HEK293 (cell line): ENCODE measurements at regions not wholly inside any gene's neighbourhood (a gene's known extent, or its start where the extent isn't known, plus 50 kb on each side); places are given as distances from the start of the nearest gene placed in this dataset.

Experiments used
- CTCF ChIA-PET: fragments of 350-600 bp; formaldehyde crosslinking; extraction: SDS; loops from one replicate; lab custom pipeline; 2021; ENCODE audit warnings: antibody characterized with exemption; lab: Yijun Ruan, JAX
- POLR2A ChIA-PET: fragments of 300-600 bp; formaldehyde crosslinking; extraction: SDS; loops from one replicate; lab custom pipeline; 2020; ENCODE audit warnings: antibody characterized with exemption, inconsistent platforms; lab: Yijun Ruan, JAX
- H3K27ac ChIP-seq: fragments of 200-500 bp; sonication (Bioruptor generic); 2 replicates; pipeline ENCODE4 v1.5.1; 2014; ENCODE audit warnings: low read depth, low read length, control low read depth, inconsistent platforms; ENCODE audit errors: extremely low read depth
- H3K36me3 ChIP-seq, 2 experiments: fragments of 200-500 bp in 1 of 2; sonication (Bioruptor generic) in 1 of 2; 1 replicate in 1 of 2; 2 replicates in 1 of 2; pipeline ENCODE4 v1.5.1; 2014 to 2017; ENCODE audit warnings: inconsistent platforms in 2 of 2, low read length in 2 of 2; ENCODE audit not compliant: control insufficient read depth in 2 of 2, insufficient read depth in 1 of 2
- H3K4me1 ChIP-seq: fragments of 200-500 bp; sonication (Bioruptor generic); 2 replicates; pipeline ENCODE4 v1.5.1; 2014; ENCODE audit warnings: mild to moderate bottlenecking, low read length, inconsistent platforms; ENCODE audit not compliant: control insufficient read depth, insufficient read depth
- H3K4me3 ChIP-seq: 2 replicates; pipeline ENCODE4 v1.5.1; 2011; ENCODE audit warnings: low read depth, mild to moderate bottlenecking, control low read depth, low read length, moderate library complexity
- H3K9me3 ChIP-seq: fragments of 200-500 bp; sonication (Bioruptor generic); 2 replicates; pipeline ENCODE4 v1.5.1; 2014; ENCODE audit warnings: low read depth, low read length, inconsistent platforms; ENCODE audit not compliant: control insufficient read depth, insufficient read depth
- KLF1 ChIP-seq: fragments of 450-650 bp; formaldehyde crosslinking; IDR thresholded peaks from 2 replicates; pipeline ENCODE4 v1.5.1; 2016; ENCODE audit warnings: missing biosample characterization, missing genetic modification characterization
- MZF1 ChIP-seq: fragments of 450-650 bp; formaldehyde crosslinking; IDR thresholded peaks from 2 replicates; pipeline ENCODE4 v1.5.1; 2017; ENCODE audit warnings: missing biosample characterization, missing genetic modification characterization, borderline replicate concordance
- TCF7L2 ChIP-seq: IDR thresholded peaks from 2 replicates; pipeline ENCODE4 v1.6.1; 2011; ENCODE audit warnings: low read depth, mild to moderate bottlenecking, inconsistent platforms, low read length, moderate library complexity, borderline replicate concordance
- ZNF112 ChIP-seq: fragments of 450-650 bp; formaldehyde crosslinking; IDR thresholded peaks from 2 replicates; pipeline ENCODE4 v1.5.0; 2017; ENCODE audit warnings: missing biosample characterization, missing genetic modification characterization
- ZNF132 ChIP-seq: fragments of 450-650 bp; formaldehyde crosslinking; IDR thresholded peaks from 2 replicates; pipeline ENCODE4 v1.5.1; 2017; ENCODE audit warnings: missing biosample characterization, missing genetic modification characterization, borderline replicate concordance
- ZNF140 ChIP-seq: fragments of 450-650 bp; formaldehyde crosslinking; IDR thresholded peaks from 2 replicates; pipeline ENCODE4 v1.5.1; 2016; ENCODE audit warnings: missing biosample characterization, missing genetic modification characterization
- ZNF157 ChIP-seq: fragments of 450-650 bp; formaldehyde crosslinking; IDR thresholded peaks from 2 replicates; pipeline ENCODE4 v1.5.1; 2016; ENCODE audit warnings: missing biosample characterization, missing genetic modification characterization
- ZNF169 ChIP-seq: fragments of 450-650 bp; formaldehyde crosslinking; IDR thresholded peaks from 2 replicates; pipeline ENCODE4 v1.5.1; 2016; ENCODE audit warnings: missing biosample characterization, missing genetic modification characterization
- ZNF311 ChIP-seq: fragments of 450-650 bp; formaldehyde crosslinking; IDR thresholded peaks from 2 replicates; pipeline ENCODE4 v1.5.1; 2017; ENCODE audit warnings: missing biosample characterization, missing genetic modification characterization, borderline replicate concordance
- ZNF416 ChIP-seq: fragments of 450-650 bp; formaldehyde crosslinking; IDR thresholded peaks from 2 replicates; pipeline ENCODE4 v1.5.1; 2016; ENCODE audit warnings: missing biosample characterization, missing genetic modification characterization
- ZNF426 ChIP-seq: fragments of 450-650 bp; formaldehyde crosslinking; IDR thresholded peaks from 2 replicates; pipeline ENCODE4 v1.5.1; 2017; ENCODE audit warnings: missing biosample characterization, missing genetic modification characterization, mild to moderate bottlenecking, inconsistent platforms, moderate library complexity
- ZNF521 ChIP-seq: fragments of 450-650 bp; formaldehyde crosslinking; IDR thresholded peaks from 2 replicates; pipeline ENCODE4 v1.5.1; 2017; ENCODE audit warnings: missing biosample characterization, mild to moderate bottlenecking, missing genetic modification characterization
- ZNF530 ChIP-seq: fragments of 450-650 bp; formaldehyde crosslinking; IDR thresholded peaks from 2 replicates; pipeline ENCODE4 v1.5.1; 2016; ENCODE audit warnings: low read depth, missing biosample characterization, missing genetic modification characterization
- ZNF585B ChIP-seq: fragments of 450-650 bp; formaldehyde crosslinking; IDR thresholded peaks from 2 replicates; pipeline ENCODE4 v1.5.1; 2016; ENCODE audit warnings: missing biosample characterization, missing genetic modification characterization
- ZNF629 ChIP-seq: fragments of 450-650 bp; formaldehyde crosslinking; IDR thresholded peaks from 2 replicates; pipeline ENCODE4 v1.5.1; 2017; ENCODE audit warnings: missing biosample characterization, missing genetic modification characterization
- ZNF776 ChIP-seq: fragments of 450-650 bp; formaldehyde crosslinking; IDR thresholded peaks from 2 replicates; pipeline ENCODE4 v1.5.0; 2017; ENCODE audit warnings: missing biosample characterization, missing genetic modification characterization, borderline replicate concordance
- TF ChIP-seq, protein P1 (sequence below): fragments of 450-650 bp; formaldehyde crosslinking; IDR thresholded peaks from 2 replicates; pipeline ENCODE4 v1.5.1; 2017; ENCODE audit warnings: missing biosample characterization, missing genetic modification characterization
- TF ChIP-seq, protein P2 (sequence below): sonication (generic); formaldehyde crosslinking; IDR thresholded peaks from 2 replicates; pipeline ENCODE4 v1.8.1; 2022; ENCODE audit warnings: mild to moderate bottlenecking, moderate library complexity, missing genetic modification reagents

DNA sequence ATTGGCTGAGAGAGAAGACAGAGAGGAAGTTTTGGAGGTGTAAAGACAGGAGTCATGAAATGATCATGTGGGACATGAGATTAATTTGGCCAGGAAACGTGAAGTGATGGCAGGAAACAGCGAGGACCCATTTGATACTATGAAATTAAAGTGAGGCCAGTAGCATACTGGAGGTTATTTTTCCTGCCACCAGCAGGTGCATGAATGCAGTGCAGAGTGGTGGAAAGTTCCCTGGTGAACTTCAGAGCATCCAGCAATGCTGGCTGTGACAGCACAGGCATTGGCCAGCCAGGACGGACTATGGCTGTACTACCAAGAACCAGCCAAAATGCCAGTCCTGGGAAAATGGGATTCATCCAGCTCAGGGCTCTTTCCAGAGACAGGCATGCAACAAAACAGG is 152.2 kb downstream of the SYK start (continued):
- no peak for TF ChIP-seq ZNF776 (tag by site-specific recombination)
- TF ChIP-seq, all 188 proteins: peak for 0

DNA sequence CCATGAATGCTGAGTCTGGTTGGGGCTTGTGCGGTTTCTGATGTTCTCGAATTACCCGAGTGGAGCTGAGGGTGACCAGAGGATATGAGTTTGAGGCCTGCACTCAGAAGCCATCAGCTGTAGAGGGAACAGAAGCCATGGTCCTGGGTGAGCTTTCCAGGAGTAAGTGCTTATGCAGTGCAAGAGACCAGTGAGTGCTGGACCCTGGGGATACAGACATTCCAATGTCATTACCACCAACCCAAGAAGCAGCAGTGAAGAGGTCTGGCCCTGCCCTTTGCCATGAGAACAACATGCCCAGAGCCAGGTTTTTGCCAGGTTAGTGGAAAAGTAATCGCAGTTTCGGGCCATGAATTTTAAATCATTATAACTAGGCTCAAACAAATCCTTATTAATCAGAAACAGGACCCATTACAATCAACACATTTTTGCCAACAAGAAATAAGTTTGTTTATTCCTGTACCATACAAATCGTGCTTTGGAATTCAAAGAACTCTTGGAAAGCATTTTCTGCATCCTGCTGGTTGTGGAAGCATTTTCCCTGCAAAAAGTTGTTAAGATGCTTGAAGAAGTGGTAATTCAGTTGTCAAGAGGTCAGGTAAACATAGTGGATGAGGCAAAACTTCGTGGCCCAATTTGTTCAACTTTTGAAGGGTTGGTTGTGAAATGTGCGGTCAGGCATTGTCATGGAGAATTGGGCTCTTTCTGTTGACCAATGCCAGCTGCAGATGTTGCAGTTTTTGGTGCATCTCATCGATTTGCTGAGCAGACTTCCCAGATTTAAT is 154.6 kb downstream of the SYK start:
- POLR2A ChIA-PET, result no interaction called here
- CTCF ChIA-PET, result interaction anchor here (0.8 kb wide), 1 partner anchor 22 kb away, joined by 5 read pairs; no protein-coding TSS in a partner anchor
- no peak overlapping the region for H3K27ac ChIP-seq
- no peaks in the 10 kb centered on the region for H3K4me1 ChIP-seq
- no peak for TF ChIP-seq ZNF416 (tag by site-specific recombination)
- no peak for TF ChIP-seq ZNF585B (tag by site-specific recombination)
- TF ChIP-seq ZNF169 (tag by site-specific recombination), result no peak
- TF ChIP-seq TCF7L2, result no peak
- TF ChIP-seq ZNF132 (tag by site-specific recombination), result no peak
- TF ChIP-seq ZNF112 (tag by site-specific recombination), result no peak
- no peak for TF ChIP-seq ZNF140 (tag by site-specific recombination)
- TF ChIP-seq, protein P1, sequence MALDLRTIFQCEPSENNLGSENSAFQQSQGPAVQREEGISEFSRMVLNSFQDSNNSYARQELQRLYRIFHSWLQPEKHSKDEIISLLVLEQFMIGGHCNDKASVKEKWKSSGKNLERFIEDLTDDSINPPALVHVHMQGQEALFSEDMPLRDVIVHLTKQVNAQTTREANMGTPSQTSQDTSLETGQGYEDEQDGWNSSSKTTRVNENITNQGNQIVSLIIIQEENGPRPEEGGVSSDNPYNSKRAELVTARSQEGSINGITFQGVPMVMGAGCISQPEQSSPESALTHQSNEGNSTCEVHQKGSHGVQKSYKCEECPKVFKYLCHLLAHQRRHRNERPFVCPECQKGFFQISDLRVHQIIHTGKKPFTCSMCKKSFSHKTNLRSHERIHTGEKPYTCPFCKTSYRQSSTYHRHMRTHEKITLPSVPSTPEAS, result no peak
- H3K9me3 ChIP-seq, result no peaks in the 10 kb centered on the region
- H3K4me3 ChIP-seq, result no peak overlapping the region
- no peaks in the 10 kb centered on the region for H3K36me3 ChIP-seq

DNA sequence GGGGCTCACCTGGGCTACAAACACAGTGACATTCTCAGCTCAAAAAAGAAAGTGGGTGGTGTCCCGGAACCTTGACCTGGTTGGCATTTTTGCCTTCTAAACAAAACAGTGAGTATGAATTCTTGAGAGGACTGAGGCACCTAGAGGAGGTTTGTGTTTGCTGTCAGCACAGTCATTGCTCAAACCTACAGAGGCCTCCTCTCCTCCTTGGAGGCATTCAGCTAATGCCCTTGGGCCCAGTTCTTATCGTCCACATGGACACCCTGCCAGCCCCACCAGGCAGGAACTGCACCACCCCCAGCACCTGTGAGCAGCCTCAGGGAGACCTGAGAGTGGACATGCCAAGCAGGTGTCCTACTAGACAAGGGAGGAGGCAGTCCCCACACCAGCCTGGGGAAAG is 156.7 kb downstream of the SYK start:
- Histone ChIP-seq H3K4me3 (no peak overlapping the region), H3K27ac (no peak overlapping the region), H3K36me3 (no peaks in the 10 kb centered on the region), H3K4me1 (no peaks in the 10 kb centered on the region), H3K9me3 (no peaks in the 10 kb centered on the region)
- TF ChIP-seq ZNF157 (tag by site-specific recombination) (no peak), MZF1 (tag by site-specific recombination) (no peak), ZNF311 (tag by site-specific recombination) (no peak)
- POLR2A ChIA-PET, result no interaction called here
- CTCF ChIA-PET, result interaction anchor here (1.0 kb wide), 1 partner anchor 33 kb away, joined by 5 read pairs; no protein-coding TSS in a partner anchor

DNA sequence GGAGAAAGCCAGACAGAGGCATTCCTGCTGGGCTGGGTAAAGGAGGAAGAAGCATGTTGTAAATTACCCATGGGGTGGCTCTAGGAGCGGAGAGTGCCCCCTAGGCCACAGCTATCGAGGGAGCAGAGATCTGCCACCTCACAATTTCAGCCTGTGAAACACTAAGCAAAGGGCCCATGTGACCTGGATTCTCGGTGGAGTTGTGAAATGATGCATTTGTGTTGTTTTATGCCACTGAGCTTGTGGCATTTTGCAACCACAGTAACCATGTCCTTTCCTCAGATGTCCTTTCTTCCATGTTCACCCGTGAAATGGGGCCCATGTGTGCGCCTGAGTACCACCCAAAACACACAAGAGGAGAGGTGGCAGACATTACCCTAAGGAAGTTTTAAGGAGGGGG is 159.3 kb downstream of the SYK start:
- Histone ChIP-seq H3K27ac (no peak overlapping the region), H3K9me3 (no peaks in the 10 kb centered on the region), H3K4me1 (no peaks in the 10 kb centered on the region), H3K36me3 (no peaks in the 10 kb centered on the region), H3K4me3 (no peak overlapping the region)
- ChIA-PET CTCF (interaction anchor here (0.9 kb wide), 1 partner anchor 73 kb away, joined by 3 read pairs; no protein-coding TSS in a partner anchor), POLR2A (no interaction called here)
- TF ChIP-seq ZNF521 (tag by site-specific recombination), result no peak
- TF ChIP-seq ZNF426 (tag by site-specific recombination), result no peak
- no peak for TF ChIP-seq ZNF629
- no peak for TF ChIP-seq ZNF530 (tag by site-specific recombination)
- TF ChIP-seq, protein P2, sequence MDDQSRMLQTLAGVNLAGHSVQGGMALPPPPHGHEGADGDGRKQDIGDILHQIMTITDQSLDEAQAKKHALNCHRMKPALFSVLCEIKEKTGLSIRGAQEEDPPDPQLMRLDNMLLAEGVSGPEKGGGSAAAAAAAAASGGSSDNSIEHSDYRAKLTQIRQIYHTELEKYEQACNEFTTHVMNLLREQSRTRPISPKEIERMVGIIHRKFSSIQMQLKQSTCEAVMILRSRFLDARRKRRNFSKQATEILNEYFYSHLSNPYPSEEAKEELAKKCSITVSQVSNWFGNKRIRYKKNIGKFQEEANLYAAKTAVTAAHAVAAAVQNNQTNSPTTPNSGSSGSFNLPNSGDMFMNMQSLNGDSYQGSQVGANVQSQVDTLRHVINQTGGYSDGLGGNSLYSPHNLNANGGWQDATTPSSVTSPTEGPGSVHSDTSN, result no peak
- TF ChIP-seq KLF1, result no peak
